ENCODE measurements at regions not wholly inside any gene's neighbourhood (a gene's known extent, or its start where the extent isn't known, plus 50 kb on each side); places are given as distances from the start of the nearest gene placed in this dataset.
A peak's percentile ranks its signal among the peaks of the same experiment; 100 is the strongest.

DNA sequence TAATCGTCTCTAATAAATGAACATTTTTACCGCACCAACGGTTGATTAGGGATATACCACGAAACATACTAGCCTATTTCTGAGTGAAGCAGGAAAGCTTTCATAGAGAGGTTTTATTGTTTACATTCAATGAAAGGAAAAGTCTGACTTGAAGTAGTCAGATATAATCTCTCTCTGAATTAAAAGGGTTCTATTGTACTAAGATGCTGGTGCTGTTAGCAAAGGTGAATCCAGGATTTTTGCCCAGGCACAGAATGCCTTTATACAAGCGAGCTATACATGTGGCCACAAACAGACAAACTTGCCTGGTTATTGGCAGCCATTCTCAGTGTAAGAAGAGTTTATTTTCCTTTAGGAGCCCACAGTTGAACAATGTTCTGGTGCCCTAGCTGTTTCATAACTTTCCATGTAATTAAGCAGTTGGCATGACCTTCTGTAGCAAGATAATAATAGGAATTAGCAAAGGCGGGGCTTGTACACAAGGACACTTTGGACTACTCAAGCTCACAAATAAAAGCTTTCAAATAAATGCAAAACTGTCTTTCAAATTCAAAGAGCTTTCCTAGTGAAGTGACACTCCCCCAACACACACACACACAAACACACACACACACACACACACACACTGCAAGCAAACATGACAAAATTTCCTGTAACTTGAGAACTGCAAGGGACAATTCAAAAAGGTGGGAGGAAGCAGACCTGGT, 198.7 kb upstream of the MAP3K1 start:
- WGBS, 3 donors, result 60 to 62% (median 60%) methylated on average over 6 of the region's 6 CpGs
- intact Hi-C loops (cut with DNase I), result no loop called here
- Histone ChIP-seq H3K4me3 (no peak overlapping the region), H3K27me3 (ENCODE audit: insufficient read depth in 3 of 3, low read length in 2 of 3) (no peaks in the 10 kb centered on the region), H3K36me3 (ENCODE audit: insufficient read depth in 1 of 2, low read depth in 1 of 2) (no peaks in the 10 kb centered on the region), H3K9me3 (peaks cover 7% of the 10 kb centered on the region), H3K27ac (no peak overlapping the region), H3K4me1 (no peaks in the 10 kb centered on the region)
- TF ChIP-seq, protein P1, sequence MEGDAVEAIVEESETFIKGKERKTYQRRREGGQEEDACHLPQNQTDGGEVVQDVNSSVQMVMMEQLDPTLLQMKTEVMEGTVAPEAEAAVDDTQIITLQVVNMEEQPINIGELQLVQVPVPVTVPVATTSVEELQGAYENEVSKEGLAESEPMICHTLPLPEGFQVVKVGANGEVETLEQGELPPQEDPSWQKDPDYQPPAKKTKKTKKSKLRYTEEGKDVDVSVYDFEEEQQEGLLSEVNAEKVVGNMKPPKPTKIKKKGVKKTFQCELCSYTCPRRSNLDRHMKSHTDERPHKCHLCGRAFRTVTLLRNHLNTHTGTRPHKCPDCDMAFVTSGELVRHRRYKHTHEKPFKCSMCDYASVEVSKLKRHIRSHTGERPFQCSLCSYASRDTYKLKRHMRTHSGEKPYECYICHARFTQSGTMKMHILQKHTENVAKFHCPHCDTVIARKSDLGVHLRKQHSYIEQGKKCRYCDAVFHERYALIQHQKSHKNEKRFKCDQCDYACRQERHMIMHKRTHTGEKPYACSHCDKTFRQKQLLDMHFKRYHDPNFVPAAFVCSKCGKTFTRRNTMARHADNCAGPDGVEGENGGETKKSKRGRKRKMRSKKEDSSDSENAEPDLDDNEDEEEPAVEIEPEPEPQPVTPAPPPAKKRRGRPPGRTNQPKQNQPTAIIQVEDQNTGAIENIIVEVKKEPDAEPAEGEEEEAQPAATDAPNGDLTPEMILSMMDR (IDR thresholded peaks at IDR 0.05), result no peak
- no peak for ATAC-seq
- no peak for DNase-seq

DNA sequence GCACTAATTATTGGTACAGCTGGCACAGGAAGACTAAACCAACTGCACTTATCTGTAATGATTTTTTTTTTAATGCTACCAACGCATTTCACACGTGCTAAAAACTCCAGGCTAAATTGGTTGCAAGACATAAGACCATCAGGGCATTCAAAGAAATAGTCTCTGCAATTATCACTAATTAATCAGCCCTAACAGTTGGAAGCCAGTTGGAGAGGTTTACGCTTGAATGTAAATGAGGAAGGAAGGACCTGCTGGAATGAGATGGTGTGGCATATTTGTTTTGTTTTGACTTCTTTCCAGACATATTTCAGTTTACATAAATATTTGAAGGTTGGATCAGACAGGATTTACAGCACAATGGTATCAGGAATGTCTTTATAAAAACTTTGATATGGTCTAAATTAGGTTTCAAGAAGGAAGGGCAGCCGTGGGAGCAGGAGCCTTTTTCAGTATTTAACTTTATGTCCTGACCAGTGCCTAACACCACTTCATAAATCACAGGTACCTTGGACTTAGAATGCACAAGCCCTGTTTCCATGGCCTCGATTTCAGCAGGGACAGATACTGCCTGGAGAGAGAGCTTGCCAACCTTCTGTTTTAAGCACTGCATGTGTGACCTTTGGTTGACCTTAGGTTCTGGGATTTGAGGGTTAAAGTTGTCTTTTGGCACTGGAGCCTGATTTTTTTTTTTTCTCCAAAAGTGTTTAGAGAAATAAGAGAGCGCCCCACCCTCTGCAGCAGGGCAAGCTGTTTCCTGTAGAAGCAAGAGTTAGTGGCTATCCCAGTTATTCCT, 199.8 kb upstream of the MAP3K1 start:
- H3K4me3 ChIP-seq, result no peak overlapping the region
- DNase-seq (no peak), ATAC-seq (peak in 1 of 4 donors; percentile 24)
- intact Hi-C loops (cut with DNase I), result no loop called here
- WGBS, 3 donors, result 29 to 37% (median 37%) methylated on average over 6 of the region's 6 CpGs
- H3K9me3 ChIP-seq, result peaks cover 12% of the 10 kb centered on the region
- H3K27me3 ChIP-seq (ENCODE audit: insufficient read depth in 3 of 3, low read length in 2 of 3), result no peaks in the 10 kb centered on the region
- no peaks in the 10 kb centered on the region for H3K4me1 ChIP-seq
- no peaks in the 10 kb centered on the region for H3K36me3 ChIP-seq (ENCODE audit: insufficient read depth in 1 of 2, low read depth in 1 of 2)
- TF ChIP-seq, protein P1 (IDR thresholded peaks at IDR 0.05), result no peak
- H3K27ac ChIP-seq, result no peak overlapping the region

DNA sequence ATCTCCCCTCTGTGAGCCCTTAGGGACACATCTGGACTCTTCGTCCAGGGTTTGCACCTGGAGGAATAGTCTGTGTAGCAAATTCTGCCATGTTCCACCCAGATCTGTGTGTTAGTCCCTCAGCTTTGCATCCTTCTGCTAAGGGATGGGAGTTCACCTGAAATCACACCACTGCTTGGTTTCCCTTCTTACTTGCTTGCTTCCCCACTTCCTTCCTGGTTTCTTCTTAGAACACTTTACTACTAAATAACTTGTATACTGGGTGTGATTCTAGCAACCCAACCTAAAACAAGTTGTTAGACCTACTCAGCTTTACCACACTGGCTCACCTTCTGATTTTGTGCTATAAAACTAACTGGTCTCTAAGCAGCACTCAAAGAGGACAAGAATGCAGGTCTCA, 202.6 kb upstream of the MAP3K1 start:
- DNase-seq (no peak), ATAC-seq (no peak)
- Histone ChIP-seq H3K27me3 (ENCODE audit: insufficient read depth in 3 of 3, low read length in 2 of 3) (no peaks in the 10 kb centered on the region), H3K27ac (no peak overlapping the region), H3K4me3 (no peak overlapping the region), H3K4me1 (no peaks in the 10 kb centered on the region), H3K9me3 (peaks cover 8% of the 10 kb centered on the region), H3K36me3 (ENCODE audit: insufficient read depth in 1 of 2, low read depth in 1 of 2) (no peaks in the 10 kb centered on the region)
- TF ChIP-seq, protein P1 (IDR thresholded peaks at IDR 0.05), result no peak
- intact Hi-C loops (cut with DNase I), result no loop called here
- WGBS, 3 donors, result 67 to 77% (median 71%) methylated on average over 1 of the region's 1 CpG

DNA sequence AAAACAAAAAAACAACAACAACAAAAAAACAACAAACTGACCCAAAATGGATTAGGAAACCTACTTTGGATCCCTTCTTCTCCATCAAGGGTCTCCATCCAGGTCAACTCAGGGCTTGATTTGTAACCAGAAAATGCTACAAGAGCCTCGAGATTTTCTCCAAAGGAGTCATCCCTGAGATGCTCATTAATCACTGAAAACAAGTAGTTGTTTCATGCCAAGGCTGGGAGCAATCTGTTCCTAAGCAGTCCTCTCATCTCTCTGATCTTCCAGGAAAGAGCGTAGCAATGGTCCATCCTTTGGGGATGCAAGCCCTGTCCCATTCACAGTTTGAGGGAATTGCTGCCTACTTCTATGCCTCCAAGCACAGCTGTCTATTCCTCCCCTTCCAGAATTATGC, 203.0 kb upstream of the MAP3K1 start:
- 60 to 74% (median 69%) methylated on average over 2 of the region's 2 CpGs for WGBS, 3 donors
- intact Hi-C loops (cut with DNase I), result no loop called here
- Histone ChIP-seq H3K9me3 (peaks cover 8% of the 10 kb centered on the region), H3K4me3 (no peak overlapping the region), H3K36me3 (ENCODE audit: insufficient read depth in 1 of 2, low read depth in 1 of 2) (no peaks in the 10 kb centered on the region), H3K27me3 (ENCODE audit: insufficient read depth in 3 of 3, low read length in 2 of 3) (no peaks in the 10 kb centered on the region), H3K27ac (no peak overlapping the region), H3K4me1 (no peaks in the 10 kb centered on the region)
- DNase-seq (no peak), ATAC-seq (no peak)
- TF ChIP-seq, protein P1 (IDR thresholded peaks at IDR 0.05), result no peak

Measured in psoas muscle (tissue), 7 donors.